ENCODE measurements at regions not wholly inside any gene's neighbourhood (a gene's known extent, or its start where the extent isn't known, plus 50 kb on each side); places are given as distances from the start of the nearest gene placed in this dataset.

DNA sequence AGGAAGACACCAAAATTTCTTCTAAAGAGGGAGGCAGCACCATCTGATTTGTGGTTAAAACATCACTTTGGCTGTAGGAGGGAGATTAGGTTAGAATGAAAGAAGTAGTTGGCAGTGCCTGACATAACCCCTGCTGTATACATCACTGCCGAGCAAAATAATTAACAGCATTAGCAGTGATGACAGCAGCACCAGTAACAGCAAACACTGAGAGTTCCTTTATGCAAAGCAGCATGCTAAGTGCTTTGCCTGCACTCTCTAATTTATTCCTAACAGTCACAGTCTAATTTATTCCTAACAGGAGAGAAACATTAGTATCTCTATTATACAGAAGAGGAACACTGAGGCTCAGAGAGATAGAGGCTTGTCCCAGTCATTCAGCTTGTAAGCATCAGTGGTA, 1469.7 kb downstream of the AACS start:
- H3K9me3 ChIP-seq = no peaks in the 10 kb centered on the region
- no peaks in the 10 kb centered on the region for H3K27me3 ChIP-seq
- intact Hi-C loops (cut with DNase I) = no loop called here
- DNase-seq (no peak), ATAC-seq (no peak)
- no peaks in the 10 kb centered on the region for H3K4me1 ChIP-seq
- H3K36me3 ChIP-seq = no peaks in the 10 kb centered on the region
- H3K27ac ChIP-seq = no peak overlapping the region
- no peak overlapping the region for H3K4me3 ChIP-seq
- TF ChIP-seq, protein P1, sequence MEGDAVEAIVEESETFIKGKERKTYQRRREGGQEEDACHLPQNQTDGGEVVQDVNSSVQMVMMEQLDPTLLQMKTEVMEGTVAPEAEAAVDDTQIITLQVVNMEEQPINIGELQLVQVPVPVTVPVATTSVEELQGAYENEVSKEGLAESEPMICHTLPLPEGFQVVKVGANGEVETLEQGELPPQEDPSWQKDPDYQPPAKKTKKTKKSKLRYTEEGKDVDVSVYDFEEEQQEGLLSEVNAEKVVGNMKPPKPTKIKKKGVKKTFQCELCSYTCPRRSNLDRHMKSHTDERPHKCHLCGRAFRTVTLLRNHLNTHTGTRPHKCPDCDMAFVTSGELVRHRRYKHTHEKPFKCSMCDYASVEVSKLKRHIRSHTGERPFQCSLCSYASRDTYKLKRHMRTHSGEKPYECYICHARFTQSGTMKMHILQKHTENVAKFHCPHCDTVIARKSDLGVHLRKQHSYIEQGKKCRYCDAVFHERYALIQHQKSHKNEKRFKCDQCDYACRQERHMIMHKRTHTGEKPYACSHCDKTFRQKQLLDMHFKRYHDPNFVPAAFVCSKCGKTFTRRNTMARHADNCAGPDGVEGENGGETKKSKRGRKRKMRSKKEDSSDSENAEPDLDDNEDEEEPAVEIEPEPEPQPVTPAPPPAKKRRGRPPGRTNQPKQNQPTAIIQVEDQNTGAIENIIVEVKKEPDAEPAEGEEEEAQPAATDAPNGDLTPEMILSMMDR (IDR thresholded peaks at IDR 0.05) = no peak

DNA sequence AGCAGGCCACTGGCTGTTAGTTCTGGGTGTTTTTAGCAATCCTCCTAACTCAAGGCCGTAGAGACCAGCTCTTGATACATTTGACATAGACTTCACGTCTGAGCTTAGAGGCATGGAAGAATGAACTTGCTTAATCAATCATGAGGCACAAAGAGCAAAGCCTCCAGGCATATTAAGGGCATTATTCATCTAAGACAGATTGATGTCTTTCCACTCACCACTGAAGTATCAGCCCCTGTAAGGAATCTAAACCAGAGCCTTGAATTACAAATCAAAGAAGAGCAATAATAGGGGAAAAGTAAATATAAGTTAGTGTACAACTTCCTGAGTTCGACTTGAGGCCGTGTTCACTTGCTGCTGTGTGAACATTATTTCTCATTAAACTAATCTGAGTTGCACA, 1470.7 kb downstream of the AACS start:
- no peak overlapping the region for H3K27ac ChIP-seq
- no peak overlapping the region for H3K4me3 ChIP-seq
- TF ChIP-seq, protein P1 (IDR thresholded peaks at IDR 0.05) = no peak
- DNase-seq (no peak), ATAC-seq (no peak)
- H3K9me3 ChIP-seq = no peaks in the 10 kb centered on the region
- H3K27me3 ChIP-seq = no peaks in the 10 kb centered on the region
- H3K4me1 ChIP-seq = no peaks in the 10 kb centered on the region
- H3K36me3 ChIP-seq = no peaks in the 10 kb centered on the region
- intact Hi-C loops (cut with DNase I) = no loop called here

DNA sequence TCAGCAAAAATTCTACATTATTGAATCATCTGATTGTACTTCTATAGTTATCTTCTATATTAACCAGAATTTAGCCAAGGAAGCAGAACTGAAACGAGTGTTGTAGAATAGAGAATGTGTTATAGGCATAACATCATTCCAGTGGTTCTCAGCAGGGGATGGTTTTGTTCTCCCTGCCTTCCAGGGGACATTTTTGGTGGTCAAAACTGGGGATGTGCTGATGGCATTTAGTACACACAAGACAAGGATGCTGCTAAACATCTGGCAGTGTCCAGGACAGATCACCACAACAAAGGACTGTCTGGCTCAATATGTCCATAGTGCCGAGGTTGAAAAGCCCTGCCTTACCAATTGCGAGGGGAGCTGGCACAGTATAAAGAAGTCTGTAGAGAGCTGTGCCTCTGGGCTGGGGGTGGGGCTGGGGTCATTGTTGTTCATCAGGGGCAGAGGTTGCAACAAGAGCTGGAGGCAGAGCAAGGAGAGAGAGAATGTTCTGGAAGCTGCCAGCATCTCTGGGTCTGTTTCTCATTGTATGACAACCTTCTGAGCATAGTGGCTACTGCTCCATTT, 1472.8 kb downstream of the AACS start:
- Histone ChIP-seq H3K4me1 (no peaks in the 10 kb centered on the region), H3K27me3 (no peaks in the 10 kb centered on the region), H3K36me3 (no peaks in the 10 kb centered on the region), H3K9me3 (no peaks in the 10 kb centered on the region), H3K27ac (no peak overlapping the region), H3K4me3 (no peak overlapping the region)
- intact Hi-C loops (cut with DNase I) = no loop called here
- TF ChIP-seq, protein P1 (IDR thresholded peaks at IDR 0.05) = no peak
- ATAC-seq (no peak), DNase-seq (no peak)

DNA sequence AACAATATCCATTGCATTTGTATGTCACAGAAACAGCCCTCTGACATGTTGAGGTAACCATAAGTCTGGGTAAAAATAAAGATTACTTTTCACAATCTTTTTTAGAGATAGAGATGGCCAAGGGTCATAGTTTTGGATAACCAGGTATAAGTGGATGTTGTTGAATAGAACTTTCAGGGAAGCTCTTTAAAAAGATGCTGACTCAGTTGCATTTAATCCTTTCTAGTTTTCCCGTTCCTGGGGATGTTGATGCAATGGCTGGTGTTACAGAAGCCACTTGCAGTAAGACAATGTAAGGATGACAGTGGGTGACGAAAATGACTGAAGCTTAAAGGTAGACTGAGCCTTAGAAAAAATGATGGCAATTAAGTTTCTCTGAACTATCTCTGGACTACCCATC, 1473.7 kb downstream of the AACS start:
- DNase-seq (no peak), ATAC-seq (no peak)
- Histone ChIP-seq H3K4me3 (no peak overlapping the region), H3K27me3 (no peaks in the 10 kb centered on the region), H3K9me3 (no peaks in the 10 kb centered on the region), H3K36me3 (no peaks in the 10 kb centered on the region), H3K27ac (no peak overlapping the region), H3K4me1 (no peaks in the 10 kb centered on the region)
- intact Hi-C loops (cut with DNase I) = no loop called here
- TF ChIP-seq, protein P1 (IDR thresholded peaks at IDR 0.05) = no peak

DNA sequence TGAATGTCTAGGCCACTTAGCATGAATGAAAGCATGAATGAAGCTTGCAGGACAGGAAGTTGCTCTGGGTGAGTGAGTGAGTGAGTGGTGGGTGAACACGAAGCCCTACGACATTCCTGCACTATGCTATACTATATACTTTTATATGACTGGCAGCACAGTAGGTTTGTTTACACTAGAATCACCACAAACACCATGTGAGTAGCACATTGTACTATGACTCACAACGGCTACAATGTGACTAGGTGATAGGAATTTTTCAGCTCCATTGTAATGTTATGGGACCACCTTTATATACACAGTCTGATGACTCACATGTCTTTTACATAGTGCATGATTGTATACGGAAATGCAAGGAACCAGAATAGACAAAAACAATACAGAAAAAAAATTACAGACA, 1480.2 kb downstream of the AACS start:
- ATAC-seq = no peak
- intact Hi-C loops (cut with DNase I) = no loop called here
- TF ChIP-seq, protein P1 (IDR thresholded peaks at IDR 0.05) = no peak

DNA sequence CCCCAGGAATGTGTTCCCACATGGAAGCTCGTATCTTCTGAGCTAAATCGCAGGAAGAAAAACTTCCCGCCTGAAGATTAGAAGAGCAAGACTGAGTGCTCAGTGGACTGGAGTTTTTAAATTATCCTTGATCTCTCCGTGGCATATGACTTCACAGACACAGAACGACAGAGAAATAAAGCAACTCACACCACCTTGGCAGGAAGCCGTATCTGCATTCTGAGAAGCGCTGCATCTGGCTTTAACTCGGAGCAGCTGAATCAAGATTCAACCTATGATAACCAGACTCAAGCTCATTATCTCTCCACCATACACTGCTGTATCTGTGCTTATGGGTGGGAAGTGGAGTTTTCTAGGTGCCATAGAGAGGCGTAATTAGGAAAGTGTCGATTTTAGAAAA, 1482.7 kb downstream of the AACS start:
- H3K9me3 ChIP-seq = no peaks in the 10 kb centered on the region
- intact Hi-C loops (cut with DNase I) = no loop called here
- H3K4me1 ChIP-seq = no peaks in the 10 kb centered on the region
- H3K36me3 ChIP-seq = no peaks in the 10 kb centered on the region
- ATAC-seq = no peak
- no peak overlapping the region for H3K4me3 ChIP-seq
- no peaks in the 10 kb centered on the region for H3K27me3 ChIP-seq
- H3K27ac ChIP-seq = no peak overlapping the region
- TF ChIP-seq, protein P1 (IDR thresholded peaks at IDR 0.05) = no peak
- no peak for DNase-seq

More for the DNA sequence above, 1480.2 kb downstream of the AACS start:
- Histone ChIP-seq H3K4me1 (no peaks in the 10 kb centered on the region), H3K27ac (no peak overlapping the region), H3K4me3 (no peak overlapping the region), H3K9me3 (no peaks in the 10 kb centered on the region), H3K27me3 (no peaks in the 10 kb centered on the region), H3K36me3 (no peaks in the 10 kb centered on the region)
- no peak for DNase-seq

All from upper lobe of right lung (tissue), 1 donor.